ENCODE measurements at regions not wholly inside any gene's neighbourhood (a gene's known extent, or its start where the extent isn't known, plus 50 kb on each side); places are given as distances from the start of the nearest gene placed in this dataset.

DNA sequence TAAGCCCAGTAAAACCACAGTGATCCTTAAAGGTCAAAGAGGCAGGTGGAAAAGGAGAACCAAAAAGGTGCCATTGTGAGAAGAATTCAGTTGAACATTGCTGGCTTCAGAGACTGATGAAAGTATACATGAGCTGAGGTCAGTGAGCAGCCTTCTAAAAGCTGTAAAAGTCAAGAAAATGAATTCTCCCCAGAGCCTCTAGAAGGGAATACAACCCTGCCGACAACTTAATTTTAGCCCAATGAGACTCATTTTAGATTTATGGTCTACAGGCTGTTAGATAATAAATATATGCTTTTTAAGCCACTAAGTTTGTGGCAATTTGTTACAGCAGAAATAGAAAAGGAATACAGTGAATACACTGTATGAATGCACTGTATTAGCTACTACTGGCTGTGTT is 911.4 kb downstream of the TRIB2 start:
- TF ChIP-seq, protein P1, sequence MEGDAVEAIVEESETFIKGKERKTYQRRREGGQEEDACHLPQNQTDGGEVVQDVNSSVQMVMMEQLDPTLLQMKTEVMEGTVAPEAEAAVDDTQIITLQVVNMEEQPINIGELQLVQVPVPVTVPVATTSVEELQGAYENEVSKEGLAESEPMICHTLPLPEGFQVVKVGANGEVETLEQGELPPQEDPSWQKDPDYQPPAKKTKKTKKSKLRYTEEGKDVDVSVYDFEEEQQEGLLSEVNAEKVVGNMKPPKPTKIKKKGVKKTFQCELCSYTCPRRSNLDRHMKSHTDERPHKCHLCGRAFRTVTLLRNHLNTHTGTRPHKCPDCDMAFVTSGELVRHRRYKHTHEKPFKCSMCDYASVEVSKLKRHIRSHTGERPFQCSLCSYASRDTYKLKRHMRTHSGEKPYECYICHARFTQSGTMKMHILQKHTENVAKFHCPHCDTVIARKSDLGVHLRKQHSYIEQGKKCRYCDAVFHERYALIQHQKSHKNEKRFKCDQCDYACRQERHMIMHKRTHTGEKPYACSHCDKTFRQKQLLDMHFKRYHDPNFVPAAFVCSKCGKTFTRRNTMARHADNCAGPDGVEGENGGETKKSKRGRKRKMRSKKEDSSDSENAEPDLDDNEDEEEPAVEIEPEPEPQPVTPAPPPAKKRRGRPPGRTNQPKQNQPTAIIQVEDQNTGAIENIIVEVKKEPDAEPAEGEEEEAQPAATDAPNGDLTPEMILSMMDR (IDR thresholded peaks at IDR 0.05; ENCODE audit: low read length, missing control alignments) = no peak
- H3K4me3 ChIP-seq (replicated peaks; ENCODE audit: low read depth, low read length) = no peak overlapping the region
- DNase-seq (ENCODE audit: low read depth) = no peak

DNA sequence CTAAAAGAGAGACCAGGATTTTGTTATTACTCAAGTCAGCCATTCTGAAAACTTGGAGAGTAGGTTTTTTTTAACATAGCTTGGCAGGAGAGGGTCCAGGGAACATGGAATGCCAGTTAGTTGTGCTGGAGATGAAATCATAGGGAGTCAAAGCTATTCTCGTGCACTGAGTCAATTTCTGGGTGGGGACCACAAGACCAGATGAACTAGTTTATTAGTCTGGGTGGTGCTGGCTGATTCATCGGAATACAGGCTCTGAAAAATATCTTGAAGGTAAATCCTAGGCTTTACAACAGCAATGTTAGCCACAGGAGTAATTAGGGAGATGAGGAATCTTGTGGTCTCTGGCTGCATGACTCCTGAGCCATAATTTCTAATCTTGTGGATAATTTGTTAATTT is 921.4 kb downstream of the TRIB2 start:
- no peak for DNase-seq (ENCODE audit: low read depth)
- TF ChIP-seq, protein P1 (IDR thresholded peaks at IDR 0.05; ENCODE audit: low read length, missing control alignments) = no peak
- no peak overlapping the region for H3K4me3 ChIP-seq (replicated peaks; ENCODE audit: low read depth, low read length)

DNA sequence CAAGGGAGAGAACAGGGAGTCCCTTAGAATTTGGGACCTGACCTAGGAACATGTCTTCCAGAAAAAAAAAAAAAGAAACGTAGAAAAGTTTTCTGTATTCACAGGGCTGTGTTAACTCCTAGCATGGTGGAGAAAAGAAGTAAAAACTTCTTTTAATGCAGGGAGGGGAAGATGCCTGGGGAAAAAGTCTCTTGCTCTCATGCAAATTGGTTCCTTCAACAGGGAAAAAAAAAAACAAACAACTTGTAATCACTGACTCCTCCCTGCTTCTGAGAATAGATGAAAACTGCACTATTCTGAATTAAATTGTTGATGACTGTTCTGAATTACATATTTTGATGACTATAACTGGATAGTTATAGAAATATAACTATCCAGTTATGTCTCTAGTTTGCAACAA is 933.2 kb downstream of the TRIB2 start:
- H3K4me3 ChIP-seq (replicated peaks; ENCODE audit: low read depth, low read length) = no peak overlapping the region
- DNase-seq (ENCODE audit: low read depth) = no peak
- TF ChIP-seq, protein P1 (IDR thresholded peaks at IDR 0.05; ENCODE audit: low read length, missing control alignments) = no peak

DNA sequence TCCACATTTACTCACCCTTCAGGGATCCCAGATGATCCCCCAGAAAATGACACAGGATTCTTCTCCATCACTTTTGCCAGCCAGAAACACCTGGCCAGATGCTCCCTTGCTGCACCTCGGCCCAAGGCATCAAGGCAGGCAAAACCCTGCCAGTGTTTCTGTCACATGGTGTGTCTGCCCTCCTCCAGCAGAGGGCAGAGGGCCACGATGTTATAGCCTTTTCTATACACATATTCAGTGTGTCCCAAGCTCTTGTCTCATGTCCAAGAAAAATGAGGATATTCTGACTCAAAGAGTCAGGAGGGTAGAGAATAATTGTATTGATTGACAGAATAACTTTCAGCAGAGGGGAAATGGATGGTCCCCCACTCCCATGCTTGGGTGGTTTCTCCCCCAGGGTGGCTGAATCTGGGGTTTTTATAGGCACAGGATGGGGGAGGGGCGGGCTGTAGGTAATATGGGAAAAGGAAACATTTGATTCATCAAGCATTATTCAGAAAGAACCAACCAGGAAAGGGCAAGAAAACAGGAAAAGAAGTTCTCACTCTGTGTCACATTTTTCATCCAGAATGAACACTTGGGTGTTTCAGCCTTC is 933.9 kb downstream of the TRIB2 start:
- no peak overlapping the region for H3K4me3 ChIP-seq (replicated peaks; ENCODE audit: low read depth, low read length)
- TF ChIP-seq, protein P1 (IDR thresholded peaks at IDR 0.05; ENCODE audit: low read length, missing control alignments) = no peak
- DNase-seq (ENCODE audit: low read depth) = no peak

DNA sequence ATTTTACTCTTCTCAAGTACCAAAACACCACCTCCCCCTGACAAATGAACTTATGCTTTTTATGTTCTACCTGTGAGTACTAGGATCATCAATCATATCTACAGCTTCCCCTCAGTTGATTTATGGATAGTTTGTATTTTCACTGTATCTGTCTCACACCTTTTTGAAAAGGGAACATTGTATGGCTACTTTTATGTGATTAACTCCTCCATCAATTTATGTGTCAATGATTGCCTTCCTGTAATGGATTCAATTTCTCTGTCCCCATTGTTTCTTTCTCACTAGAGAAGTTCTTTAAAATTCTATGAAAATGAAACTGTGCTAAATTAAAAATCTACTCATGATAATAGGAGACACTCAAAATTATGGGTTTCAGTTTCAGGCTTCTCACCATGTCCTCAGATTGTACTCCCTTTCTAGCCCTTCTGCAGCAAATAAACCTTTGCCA is 935.0 kb downstream of the TRIB2 start:
- TF ChIP-seq, protein P1 (IDR thresholded peaks at IDR 0.05; ENCODE audit: low read length, missing control alignments) = no peak
- no peak overlapping the region for H3K4me3 ChIP-seq (replicated peaks; ENCODE audit: low read depth, low read length)
- DNase-seq (ENCODE audit: low read depth) = no peak

DNA sequence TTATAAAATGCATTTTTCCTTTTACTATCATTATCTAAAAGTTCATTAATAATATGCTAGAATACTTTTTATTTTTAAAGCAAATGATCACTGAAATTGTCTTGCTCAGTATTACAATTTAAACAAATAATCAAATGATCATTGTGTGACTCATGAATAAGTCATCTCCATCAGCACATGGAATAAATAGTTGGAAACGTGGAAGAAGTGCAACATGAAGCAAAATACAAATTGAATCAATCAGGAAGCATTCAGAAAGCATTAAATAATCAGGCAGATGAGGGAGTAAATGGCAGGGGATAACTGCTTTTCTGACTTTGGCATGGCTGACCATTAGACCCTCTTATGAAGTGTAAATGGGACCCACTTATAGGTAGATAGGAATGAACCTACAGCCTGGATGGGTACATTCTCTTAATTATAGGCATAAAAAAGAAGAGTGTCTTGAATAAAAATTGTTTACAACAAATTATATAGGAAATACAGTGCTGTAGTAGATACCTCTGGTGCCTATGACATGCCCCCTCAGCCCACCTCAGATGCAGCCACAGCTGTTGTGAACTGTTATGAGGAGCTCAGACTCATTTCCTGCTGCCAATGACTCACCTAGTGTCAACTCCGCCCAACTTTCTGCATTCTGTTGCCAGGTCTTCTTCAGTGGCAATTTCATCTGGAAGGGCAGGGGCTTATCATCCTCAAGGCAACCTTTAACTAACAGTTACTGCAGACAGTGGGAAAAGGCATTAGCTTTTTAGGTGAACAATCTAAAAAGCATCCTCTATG is 936.0 kb downstream of the TRIB2 start:
- DNase-seq (ENCODE audit: low read depth) = peak; percentile 1
- TF ChIP-seq, protein P1 (IDR thresholded peaks at IDR 0.05; ENCODE audit: low read length, missing control alignments) = no peak
- no peak overlapping the region for H3K4me3 ChIP-seq (replicated peaks; ENCODE audit: low read depth, low read length)
